GDM1 (cell line): ENCODE measurements at regions not wholly inside any gene's neighbourhood (a gene's known extent, or its start where the extent isn't known, plus 50 kb on each side); places are given as distances from the start of the nearest gene placed in this dataset.

Experiments
- DNase-seq: peaks from one replicate; lab custom pipeline; 2025; lab: John Stamatoyannopoulos, UW

GRCh38 chr2:144280009-144280408 is 239.9 kb downstream of the ZEB2 start:
- no peak for DNase-seq

GRCh38 chr2:144279165-144279564 is 240.8 kb downstream of the ZEB2 start:
- DNase-seq = no peak

- DNase-seq = no peak
Measured at GRCh38 chr2:144277622-144278354, 242.1 kb downstream of the ZEB2 start.

- DNase-seq = no peak
Measured at GRCh38 chr2:144275340-144275739, 244.6 kb downstream of the ZEB2 start.

GRCh38 chr2:144274131-144274530 is 245.8 kb downstream of the ZEB2 start:
- no peak for DNase-seq

- no peak for DNase-seq
Measured at GRCh38 chr2:144270951-144271350, 249.0 kb downstream of the ZEB2 start.

- DNase-seq = no peak
Measured at GRCh38 chr2:144268036-144268678, 251.8 kb downstream of the ZEB2 start.

GRCh38 chr2:144267239-144267638 is 252.7 kb downstream of the ZEB2 start:
- no peak for DNase-seq

- no peak for DNase-seq
Measured at GRCh38 chr2:144265654-144266053, 254.3 kb downstream of the ZEB2 start.

- no peak for DNase-seq
Measured at GRCh38 chr2:144261966-144262365, 258.0 kb downstream of the ZEB2 start.

- DNase-seq = no peak
Measured at GRCh38 chr2:144261336-144261735, 258.6 kb downstream of the ZEB2 start.

GRCh38 chr2:144259332-144259731 is 260.6 kb downstream of the ZEB2 start:
- DNase-seq = no peak

GRCh38 chr2:144258154-144258553 is 261.8 kb downstream of the ZEB2 start:
- DNase-seq = no peak

GRCh38 chr2:144256996-144257707 is 262.8 kb downstream of the ZEB2 start:
- no peak for DNase-seq

GRCh38 chr2:144254342-144255235 is 265.3 kb downstream of the ZEB2 start:
- no peak for DNase-seq

GRCh38 chr2:144253743-144254142 is 266.2 kb downstream of the ZEB2 start:
- no peak for DNase-seq

- DNase-seq = no peak
Measured at GRCh38 chr2:144252694-144253093, 267.2 kb downstream of the ZEB2 start.

- DNase-seq = no peak
Measured at GRCh38 chr2:144249035-144249637, 270.8 kb downstream of the ZEB2 start.

- no peak for DNase-seq
Measured at GRCh38 chr2:144248350-144249034, 271.4 kb downstream of the ZEB2 start.

- no peak for DNase-seq
Measured at GRCh38 chr2:144244938-144245337, 275.0 kb downstream of the ZEB2 start.

GRCh38 chr2:144242311-144242710 is 277.6 kb downstream of the ZEB2 start:
- DNase-seq = no peak
